DMS79 (cell line): ENCODE measurements at regions not wholly inside any gene's neighbourhood (a gene's known extent, or its start where the extent isn't known, plus 50 kb on each side); places are given as distances from the start of the nearest gene placed in this dataset.
A peak's percentile ranks its signal among the peaks of the same experiment; 100 is the strongest.

Source experiments
- DNase-seq: peaks from one replicate; lab custom pipeline; 2025; lab: John Stamatoyannopoulos, UW

DNA sequence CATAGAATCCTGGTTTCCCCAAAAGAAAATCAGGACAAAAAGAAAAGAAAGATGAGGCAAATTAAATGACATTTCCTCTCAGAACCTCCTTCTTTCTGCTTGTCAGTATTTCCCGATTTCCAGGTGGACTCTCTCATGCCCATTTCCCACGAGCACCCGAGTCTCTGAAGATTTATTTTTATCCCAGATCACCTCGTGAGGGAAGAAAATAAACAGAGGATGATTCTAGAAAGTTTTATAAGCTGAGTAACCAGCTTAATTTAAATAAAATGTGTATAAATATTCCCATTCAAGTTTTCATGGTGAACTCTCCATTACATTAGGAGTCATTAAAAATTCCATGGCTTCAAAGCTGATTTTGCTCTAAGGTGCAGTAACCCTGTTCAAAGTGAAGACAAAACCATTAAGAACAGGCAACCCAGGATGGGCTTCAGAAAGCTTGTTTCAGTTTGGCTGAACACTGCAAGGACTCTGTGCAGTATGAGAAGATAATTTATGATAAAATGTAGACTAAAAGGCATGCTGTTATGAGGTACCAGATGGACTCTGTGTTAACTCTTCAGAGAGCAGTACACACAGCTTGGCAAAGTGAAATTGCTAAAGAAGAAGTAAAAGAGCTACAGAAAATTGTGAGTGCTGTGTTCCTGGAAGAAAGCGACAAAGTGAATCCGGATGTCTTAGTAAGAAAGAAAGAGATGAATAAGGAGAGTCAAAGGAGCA, 521.3 kb upstream of the LRRN3 start:
- no peak for DNase-seq

DNA sequence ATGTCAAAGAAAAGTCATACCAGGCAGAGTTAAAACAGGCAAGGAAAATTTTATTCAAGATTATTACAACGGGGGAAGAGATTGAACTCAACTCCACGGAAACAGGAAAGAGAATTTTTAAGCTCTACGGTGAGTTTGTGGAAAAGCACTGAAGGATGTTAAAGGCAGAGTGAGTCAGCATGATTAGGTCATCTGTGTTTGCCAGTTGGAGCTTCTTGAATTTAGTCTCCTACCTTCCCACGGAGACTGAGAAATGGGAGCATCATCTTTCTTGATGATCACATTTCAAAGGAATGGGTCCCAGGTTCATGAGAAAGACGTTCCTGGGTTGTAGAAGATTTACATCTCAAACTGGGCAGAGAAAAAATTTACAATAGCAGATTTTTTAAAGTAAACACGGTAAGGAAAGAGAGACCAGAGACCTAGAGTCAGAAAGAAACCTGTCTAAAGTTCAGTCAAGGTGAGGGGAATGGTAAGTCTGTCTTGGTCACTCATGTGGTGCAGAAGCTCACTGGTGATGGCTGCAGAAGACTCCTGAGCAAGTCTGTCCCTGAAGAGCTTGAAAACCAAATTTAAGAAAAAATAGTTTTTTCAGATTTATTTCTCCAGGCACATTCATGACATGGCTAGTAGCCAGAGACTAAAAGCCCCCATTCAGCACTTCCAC, 516.9 kb upstream of the LRRN3 start:
- no peak for DNase-seq

DNA sequence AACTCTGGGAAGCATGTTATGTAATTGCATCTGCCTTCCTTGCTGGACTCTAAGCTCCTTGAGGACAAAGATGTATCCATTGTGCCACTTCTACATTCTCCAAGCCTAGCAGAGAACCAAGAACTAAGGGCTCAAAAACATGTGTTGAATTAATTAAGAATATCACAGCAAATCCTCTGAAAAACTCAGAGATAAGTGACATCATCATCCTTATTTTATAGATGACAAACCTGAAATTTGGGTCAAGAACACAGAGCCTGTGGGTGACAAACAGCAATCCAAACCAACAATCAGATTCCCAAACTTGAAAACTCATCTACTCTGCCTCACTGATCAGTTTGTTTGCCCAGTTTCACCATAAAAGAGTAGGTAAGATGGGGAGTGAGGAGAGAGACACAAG, 503.6 kb upstream of the LRRN3 start:
- no peak for DNase-seq

DNA sequence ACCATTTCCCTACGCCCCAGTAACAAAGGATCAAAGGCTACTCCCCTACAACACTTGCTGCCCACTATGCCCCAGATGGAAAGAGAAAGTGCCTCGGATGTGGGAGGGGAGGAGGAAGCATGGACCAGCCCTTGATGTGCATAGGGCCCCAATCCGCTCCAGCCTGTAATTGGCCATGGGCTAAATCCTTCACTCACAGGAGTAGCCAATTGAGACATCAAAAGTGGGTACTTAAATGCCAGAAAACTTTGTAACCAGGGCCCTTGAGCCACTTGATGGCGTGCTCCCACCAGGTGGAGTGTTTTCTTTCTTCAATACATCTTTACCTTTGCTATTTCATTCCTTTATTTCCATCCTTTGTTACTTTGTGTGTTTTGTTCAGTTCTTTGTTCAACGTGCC, 500.5 kb upstream of the LRRN3 start:
- DNase-seq: peak; percentile 9

DNA sequence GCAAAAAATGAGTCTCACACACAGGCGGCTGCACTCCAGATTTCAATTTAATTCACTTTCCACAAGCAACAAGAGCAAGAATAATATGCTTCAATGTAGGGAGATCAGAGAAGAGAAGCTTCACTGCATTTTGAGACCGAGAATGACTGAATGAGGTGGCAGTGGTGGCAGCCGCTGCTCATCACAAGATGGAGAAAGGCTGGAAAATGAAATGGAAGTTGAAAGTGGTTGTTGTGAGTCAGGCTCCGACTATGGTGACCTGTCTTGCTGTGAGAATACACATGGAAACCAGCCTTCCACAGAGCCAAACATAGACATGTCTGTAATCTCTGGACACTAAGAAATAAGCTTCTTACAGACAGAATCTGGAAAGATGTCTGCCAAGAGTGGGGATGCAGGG, 499.6 kb upstream of the LRRN3 start:
- DNase-seq: no peak

DNA sequence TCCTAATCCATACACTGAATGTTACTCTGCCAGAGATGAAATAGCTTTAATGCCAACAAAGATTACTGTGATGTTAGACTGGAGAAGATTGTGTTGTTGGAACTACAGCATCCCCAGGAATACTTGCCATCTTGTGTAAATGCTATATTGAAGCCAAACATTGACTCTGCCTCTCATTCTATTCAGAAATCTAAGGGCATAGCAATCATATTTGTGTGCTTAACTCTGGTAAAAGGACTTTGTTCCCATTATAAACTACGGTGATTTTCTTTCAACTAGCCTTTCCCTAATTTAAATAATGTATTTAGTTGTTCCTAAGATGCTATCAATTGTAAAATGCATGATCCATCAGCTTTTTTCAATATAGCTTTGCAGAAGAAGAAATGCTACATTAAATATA, 498.4 kb upstream of the LRRN3 start:
- DNase-seq: no peak

DNA sequence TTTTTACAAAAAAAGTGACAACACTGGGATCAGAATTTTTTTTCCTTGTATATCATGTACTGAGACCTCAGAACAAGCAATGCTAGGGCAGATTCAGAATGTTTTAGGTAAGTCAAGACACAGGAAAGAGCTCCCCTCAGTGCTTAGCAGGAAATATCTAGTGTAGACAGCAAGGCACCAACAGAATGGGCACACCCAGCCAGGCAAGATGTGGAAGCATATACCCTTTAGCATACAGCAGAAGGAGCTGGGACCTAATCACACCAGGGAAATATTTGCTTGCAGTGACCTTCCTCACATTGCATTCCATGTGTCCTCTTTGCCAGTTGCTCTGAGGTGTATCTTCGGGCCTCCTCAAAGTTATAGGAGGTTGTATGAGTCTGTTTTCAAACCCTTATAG, 497.6 kb upstream of the LRRN3 start:
- DNase-seq: no peak

DNA sequence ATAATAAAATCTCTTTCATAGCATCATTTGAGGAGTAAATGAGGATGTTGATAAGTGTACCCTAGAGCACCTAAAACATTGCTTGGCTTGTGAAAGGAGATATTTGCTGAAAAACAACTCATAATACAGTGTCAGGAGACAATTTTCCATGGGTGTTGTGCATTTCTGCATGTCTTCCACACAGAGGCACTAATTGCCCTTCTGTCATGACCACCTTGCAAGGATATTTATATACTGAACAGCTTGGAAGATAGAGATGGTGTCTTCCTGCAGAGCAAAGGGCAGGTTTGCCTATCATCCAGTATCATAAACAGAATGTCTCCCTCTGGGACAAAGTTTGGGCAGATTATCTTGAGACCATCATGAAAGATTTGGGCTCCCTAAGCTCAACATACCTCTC, 495.2 kb upstream of the LRRN3 start:
- DNase-seq: no peak

DNA sequence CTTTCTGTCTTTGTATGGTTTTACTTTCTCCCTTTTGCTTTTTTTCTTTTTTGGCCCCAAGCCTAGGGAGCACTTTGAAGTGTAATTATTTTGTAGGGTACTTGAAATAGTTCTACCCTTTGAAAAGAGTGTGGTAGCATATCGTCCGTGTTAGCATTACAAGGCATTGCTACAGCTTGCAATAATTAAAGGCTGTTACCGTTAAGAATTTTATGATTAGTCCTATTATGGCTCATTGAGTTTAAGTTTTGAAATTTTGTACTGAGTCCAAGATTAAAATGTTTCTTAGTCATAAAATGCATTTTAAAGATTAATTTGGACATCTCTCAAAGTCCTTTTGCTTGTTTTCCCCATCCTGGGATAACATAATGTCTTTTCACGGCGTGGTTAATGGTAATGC, 490.0 kb upstream of the LRRN3 start:
- peak; percentile 85 for DNase-seq

DNA sequence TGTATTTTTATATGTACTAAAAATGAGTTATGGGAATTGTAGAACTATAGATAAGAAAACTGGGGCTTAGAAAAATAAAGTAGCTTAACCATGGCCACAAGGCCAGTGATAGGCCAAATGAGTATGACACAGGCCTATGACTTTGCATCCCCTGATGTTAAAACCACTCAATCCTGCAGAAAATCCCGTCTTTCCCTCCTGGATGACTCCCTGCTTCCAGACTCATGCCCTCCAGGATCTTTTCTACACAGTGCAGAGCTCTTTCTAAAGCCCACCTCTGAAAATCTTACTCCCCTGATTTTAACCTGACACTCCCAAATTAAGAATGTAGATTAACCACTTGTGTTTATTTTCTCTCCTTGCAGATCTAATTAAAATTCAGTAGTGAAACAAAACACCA, 489.2 kb upstream of the LRRN3 start:
- DNase-seq: no peak

DNA sequence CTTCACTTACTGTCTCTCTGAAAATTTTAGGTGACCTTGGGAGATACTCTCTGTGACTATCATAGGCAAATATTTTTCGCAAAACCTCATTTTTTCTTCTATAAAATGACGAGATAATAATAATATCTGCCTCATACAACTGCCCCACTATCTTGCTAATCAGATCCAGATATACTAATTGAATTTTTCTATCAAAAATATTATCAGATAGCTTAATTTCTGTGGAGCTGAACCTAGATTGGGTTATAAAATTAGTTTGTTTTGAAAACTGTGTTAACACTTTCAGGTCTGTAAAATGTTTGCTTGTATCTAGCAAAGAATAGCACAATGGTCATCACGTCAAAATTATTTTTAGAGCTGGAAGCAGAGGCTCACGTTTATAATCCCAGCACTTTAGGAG, 486.7 kb upstream of the LRRN3 start:
- no peak for DNase-seq

DNA sequence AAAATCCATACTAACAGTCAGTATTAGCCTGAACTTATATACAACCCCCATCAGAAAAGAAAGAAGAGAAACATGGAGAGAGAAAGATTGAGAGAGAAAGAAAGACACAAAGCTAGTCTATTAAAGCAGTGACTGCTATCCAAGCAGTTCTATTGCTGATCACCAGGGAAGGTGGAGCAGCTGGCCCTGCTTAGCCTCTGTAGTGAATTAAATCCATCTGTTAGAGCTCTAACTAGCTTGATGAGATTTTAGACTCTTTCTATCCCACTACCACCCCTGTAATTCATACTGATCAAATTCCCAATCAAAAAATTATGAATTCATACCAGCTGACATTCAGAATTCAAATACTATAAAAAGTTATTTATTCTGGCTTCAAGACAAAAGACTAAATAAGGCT, 486.0 kb upstream of the LRRN3 start:
- no peak for DNase-seq

DNA sequence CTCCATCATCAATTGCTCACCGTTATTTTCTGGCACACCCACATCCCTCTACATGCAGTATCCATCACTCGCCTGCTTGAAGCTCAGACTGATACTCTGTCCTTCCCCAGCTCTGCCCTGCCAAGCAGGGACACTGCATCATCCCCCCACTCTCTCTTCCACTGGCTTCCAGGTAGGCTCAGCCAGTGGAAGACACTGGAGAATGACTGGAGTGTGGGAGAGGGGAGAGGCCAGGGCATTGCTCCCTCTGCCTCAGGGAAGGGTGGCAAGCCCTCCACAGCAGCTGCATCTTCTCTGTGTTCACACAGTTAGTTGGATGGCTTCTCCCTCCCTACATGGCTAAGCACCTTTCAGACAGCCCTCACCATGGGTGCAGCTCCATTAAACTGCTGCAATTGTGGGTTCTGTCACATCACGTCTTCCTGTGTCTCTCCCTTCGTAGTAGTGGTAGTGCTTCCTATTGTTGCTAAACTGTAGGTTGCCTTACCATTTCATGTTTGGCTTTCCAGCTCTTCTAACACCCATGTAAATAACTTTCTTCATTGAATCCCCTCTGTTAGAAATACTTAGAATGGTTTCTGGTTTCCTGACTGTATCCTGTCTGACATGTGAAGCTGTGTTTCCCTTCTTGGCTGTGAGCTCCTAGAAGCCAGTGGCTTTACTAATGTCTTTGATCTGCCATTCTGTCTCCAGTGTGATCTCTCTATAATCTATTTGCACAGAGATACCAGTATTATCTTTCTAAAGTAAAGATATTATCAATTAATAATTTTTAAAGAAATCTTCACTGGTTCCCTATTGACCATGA, 483.7 kb upstream of the LRRN3 start:
- no peak for DNase-seq

DNA sequence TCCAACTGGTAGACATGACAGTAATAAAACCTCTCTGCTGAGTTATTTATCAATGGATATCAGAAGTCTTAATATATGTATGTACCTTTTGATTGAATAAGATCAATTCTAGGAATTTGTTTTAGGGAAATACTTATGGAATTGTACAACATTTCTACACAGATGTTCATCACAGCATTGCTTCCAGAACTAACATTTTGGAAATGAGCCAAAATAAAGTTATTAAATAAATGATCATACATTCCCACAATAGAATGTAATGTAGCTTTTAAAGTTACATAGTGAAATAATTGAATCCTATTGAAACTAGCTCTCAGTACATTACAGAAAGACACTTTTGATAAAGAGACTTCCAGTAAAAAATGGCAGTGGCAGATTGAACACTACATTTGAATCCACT, 481.6 kb upstream of the LRRN3 start:
- DNase-seq: no peak

DNA sequence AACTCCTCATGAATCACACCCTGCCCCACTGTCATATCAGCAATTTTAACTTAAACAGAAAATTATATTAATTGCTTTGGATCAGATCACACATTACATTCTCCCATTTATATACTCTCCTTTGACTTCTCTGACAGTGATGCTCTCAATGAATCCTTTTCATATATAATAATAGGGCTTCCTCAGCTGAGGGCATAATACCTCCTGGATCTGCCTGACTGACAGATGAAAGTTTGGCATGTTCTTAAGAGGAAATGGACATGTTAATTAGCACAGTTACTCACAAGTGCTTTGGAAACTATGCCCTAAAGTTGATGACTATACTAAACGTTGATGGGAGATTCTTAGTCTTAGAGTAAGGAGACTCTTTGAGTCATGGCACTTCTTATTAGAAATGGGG, 478.2 kb upstream of the LRRN3 start:
- no peak for DNase-seq
